Posterior vena cava (tissue), 2 donors: ENCODE measurements at regions not wholly inside any gene's neighbourhood (a gene's known extent, or its start where the extent isn't known, plus 50 kb on each side); places are given as distances from the start of the nearest gene placed in this dataset.
"Not testable (repeated sequence)": the region's sequence is repeated elsewhere in the genome, so short reads cannot be mapped to it uniquely, and the experiment has no call there.

ENCODE experiments used
- DNase-seq: peaks from one replicate; pipeline ENCODE4 v3.0.0-alpha.2; 2020; ENCODE audit warnings: low spot score
- intact Hi-C, 2 donors: fragments of 100-400 bp; cut with DNase I; formaldehyde crosslinking; loops; one replicate each; pipeline versions ENCODE4 v1.14.1 to v1.14.2; 2022 to 2023
- donor health status: DM: yes; HTN: yes; CAD: no.
- donor health status: DM: yes; HTN: yes; CAD: no.

- no peak for DNase-seq
- intact Hi-C loops: no loop called here
Measured at GRCh38 chr6:79812195-79812594, 135.2 kb downstream of the ELOVL4 start.

- intact Hi-C loops: no loop called here
- no peak for DNase-seq
Measured at GRCh38 chr6:79810871-79811270, 136.5 kb downstream of the ELOVL4 start.

GRCh38 chr6:79810185-79810705 lies 137.1 kb downstream of the ELOVL4 start:
- DNase-seq: no peak
- intact Hi-C loops: no loop called here

- intact Hi-C loops: no loop called here
- no peak for DNase-seq
Measured at GRCh38 chr6:79808921-79809320, 138.4 kb downstream of the ELOVL4 start.

- DNase-seq, intact Hi-C loops: not testable (repeated sequence)
Measured at GRCh38 chr6:79806661-79807060, 140.7 kb downstream of the ELOVL4 start.

DNA sequence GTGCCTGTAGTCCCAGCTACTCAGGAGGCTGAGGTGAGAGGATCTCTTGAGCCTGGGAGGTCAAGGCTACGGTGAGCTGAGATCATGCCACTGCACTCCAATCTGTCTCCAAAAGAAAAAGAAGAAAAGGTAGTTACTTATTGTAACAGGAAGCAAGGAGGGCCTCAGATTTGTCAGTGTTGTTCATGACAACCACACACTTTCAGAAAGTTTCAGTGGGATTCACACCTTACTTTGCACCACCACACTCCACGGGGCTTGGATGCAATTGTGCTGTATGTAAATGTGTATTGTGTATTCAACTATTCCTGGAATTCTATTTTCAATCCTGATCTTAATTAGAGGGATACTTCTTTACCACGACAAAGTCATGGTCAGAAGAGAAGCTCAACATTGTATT lies 142.6 kb downstream of the ELOVL4 start:
- intact Hi-C loops: no loop called here
- no peak for DNase-seq

DNA sequence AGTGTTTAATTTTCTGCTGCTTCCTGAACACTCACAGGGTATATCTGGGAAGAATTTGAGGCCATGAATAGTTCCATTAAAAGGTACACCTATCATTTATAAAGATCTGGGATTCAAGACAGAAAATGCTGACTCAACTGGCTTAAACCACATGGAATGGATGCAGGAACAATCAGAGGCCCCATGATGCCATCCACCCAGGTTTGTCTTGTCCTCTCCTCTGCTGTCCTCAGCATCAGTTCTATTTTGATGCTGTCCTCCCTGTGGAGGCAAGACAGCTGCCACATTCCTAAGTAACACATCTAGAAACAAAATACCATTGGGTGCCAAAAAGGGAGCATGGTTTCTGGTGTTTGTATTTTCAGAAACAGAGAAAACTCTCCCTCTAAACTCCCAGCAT lies 143.4 kb downstream of the ELOVL4 start:
- DNase-seq: no peak
- intact Hi-C loops: no loop called here

DNA sequence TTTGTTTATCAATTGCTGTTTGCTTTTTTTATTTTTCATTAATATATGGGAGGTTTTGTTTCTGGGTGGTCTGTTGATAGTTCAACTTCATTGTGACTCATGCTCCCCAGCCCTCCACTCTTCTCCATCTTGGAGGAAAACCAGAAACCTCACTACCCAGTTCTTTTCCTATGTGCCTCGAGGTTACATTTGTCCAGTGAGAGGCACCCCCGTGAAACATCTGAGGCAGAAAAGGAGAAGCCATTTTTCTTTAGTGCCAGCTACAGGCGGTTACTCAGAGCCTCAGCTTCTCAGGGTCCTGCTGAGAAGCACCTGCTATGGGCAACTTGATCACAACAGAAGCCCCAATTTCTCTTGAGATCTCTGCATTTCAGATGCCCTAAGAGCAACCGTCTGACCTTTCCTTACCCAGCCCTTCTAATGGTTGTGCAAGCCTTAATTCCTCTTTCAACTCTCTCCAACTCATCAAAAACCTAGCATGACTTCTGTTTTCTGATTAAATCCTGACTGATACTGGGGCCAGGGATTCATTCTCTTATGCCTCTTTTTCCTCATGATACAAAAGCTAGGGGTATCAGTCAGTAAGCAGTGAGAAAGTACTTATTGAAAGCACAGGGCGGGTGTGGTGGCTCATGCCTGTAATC lies 144.6 kb downstream of the ELOVL4 start:
- intact Hi-C loops: no loop called here
- DNase-seq: no peak

DNA sequence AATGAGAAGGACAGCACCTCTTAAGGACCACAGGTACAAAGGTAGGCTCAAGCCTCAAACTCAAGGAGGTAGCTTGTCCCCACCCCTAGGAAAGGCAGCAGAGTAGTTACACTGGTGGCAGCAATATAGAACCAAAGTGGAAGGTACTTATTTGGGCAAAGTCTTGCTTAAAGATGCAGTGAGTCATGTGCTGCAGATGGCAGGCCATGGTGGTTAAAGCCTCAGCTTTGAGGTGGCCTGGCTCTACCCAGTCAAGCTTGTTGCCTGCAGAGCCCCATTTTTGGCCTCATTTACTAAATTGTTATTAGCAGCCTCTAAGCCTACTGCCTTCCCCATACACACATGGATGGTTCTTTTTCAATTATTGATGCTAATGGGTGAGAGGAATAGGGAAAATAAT lies 146.0 kb downstream of the ELOVL4 start:
- intact Hi-C loops: no loop called here

DNA sequence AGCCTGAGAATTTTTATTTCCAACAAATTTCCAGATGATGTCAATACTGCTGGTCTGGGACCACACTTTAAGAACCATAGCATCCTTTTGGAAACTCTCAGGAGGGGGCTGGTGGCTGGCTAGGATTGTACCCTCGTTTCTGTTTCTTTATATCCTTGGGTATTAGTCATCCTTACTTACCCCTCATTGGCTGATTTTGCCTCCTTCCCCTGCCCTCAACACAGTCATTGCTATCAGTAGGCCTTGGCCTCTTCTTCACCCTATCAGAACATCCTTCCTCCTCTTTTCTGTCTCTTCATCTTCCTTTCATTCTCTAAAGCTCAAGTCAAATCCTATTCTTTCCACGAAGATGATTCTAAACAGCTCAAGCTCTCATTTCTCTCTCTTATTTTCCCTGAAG lies 148.5 kb downstream of the ELOVL4 start:
- intact Hi-C loops: no loop called here
- no peak for DNase-seq

More for the DNA sequence above, 146.0 kb downstream of the ELOVL4 start:
- DNase-seq: no peak

DNA sequence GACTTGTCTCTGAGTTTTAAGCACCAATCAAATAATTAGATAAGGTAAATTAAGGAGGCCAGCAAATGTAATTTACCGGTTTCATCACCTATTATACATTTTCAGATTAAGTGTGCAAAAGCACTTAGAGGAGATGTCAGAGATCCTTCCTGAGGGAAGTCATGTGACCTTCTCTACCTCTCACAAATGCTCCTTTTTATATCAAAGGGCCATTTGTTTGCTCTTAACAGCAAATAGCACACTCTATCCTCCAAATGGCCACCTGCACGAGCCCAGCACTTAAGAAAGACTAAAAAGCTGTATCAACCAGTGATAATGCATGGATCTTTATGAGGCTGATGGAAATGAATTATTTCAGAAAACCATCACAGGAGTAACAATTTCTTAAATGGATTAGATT lies 149.4 kb downstream of the ELOVL4 start:
- no peak for DNase-seq
- intact Hi-C loops: no loop called here

DNA sequence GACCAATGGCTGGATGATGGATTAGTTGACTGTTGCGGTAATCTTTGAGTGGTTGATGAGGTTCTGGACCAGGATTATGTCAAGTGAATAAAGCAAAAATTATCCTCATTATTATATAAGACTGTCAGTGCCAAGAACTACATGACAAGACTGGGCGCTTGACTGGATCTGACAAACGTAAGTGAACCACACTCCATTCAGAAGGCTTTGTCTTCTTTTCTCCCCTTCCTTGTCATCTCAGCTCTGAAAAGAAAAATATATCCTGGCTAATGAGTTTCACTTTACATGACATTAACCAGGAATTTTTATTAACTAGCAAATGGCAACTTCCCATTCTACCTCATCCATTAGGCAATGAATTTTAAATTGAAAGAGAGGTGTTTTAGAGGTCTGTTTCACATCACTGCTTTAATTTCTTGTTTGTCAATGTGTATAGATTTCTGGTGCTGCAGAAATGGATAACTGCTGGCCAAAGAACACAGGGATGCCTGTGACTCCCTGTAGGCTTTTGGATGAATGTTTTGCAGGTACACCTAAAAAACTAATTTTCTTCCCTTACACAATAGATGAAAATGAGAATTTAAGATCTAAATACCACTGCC lies 150.1 kb downstream of the ELOVL4 start:
- intact Hi-C loops: no loop called here
- DNase-seq: no peak

DNA sequence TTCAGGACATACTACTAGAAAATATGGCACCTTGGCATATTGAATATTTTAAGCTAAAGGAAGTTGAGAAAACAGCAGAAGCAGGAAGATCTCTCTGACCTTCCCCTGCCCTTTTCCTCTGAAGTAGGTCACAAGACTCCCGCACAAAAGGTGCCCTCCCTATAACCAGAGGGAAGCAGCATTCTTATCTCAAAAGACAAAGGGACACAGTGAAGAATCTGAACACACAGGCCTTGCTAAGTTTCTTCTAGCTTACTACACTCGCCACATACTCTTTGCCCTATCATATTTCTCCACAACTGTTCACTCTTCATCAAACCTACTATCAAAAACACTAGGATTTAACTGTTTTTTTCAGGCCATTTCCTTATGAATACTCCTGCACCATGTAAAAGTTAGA lies 151.2 kb downstream of the ELOVL4 start:
- intact Hi-C loops: no loop called here
- no peak for DNase-seq

DNA sequence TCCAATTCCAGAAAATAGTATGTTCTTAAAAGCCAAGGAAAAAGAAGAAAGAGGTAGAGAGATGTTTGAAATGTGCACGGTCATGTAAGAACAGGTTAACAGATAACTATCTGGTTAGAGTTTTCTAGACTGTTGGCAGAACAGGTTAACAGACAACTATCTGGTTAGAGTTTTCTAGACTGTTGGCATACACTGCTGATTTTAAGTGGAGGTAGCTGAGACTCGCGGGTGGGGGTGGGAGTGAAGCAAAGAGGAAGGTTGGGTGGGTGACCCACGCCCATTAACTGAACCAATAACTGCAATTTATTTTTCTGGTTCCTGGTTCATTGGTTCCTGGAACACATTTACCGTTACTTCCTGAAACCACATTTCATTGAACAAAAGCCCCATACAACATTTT lies 157.5 kb downstream of the ELOVL4 start:
- intact Hi-C loops: no loop called here
- DNase-seq: no peak

DNA sequence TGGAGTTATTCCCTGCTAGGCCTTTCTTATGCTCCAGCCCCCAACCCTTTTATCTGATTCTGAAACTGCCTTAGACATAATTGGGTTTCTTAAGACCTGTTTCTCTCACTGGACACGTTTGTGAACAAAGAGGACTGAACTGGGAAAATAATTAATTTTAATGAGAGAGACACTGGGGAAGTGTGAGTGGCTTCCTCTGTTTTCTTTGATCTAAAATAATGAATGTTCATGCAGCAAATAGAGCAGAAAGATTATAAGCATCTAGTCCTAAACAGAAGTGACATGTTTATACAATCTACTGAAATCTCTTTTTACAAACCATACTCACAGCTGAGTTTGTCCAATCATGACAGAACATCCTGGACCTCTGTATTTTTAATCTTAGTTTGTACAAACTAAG lies 157.6 kb downstream of the SH3BGRL2 start:
- intact Hi-C loops: no loop called here
- DNase-seq: no peak

DNA sequence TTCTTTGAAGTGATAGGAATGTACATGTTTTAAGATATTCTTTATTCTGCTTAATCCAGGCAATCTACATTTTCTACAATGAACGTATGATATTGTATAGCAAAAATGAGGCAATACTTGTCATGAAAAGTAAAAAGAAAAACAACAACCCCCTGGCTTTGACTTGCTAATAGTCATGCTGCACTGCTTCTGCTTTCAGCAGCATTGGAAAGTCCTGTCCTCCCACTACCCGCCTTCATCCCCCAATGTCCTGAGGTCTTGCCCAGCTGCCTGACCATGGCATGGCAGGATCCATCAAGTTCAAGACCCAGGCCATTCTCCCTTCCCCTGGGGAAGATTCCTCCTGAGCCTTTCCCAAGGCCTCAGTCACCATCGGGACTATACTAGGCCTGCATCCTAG lies 156.5 kb downstream of the SH3BGRL2 start:
- DNase-seq: no peak
- intact Hi-C loops: no loop called here

GRCh38 chr6:79784395-79784753 lies 153.2 kb downstream of the SH3BGRL2 start:
- intact Hi-C loops: no loop called here
- DNase-seq: no peak

- intact Hi-C loops: no loop called here
- no peak for DNase-seq
Measured at GRCh38 chr6:79783670-79784394, 152.7 kb downstream of the SH3BGRL2 start.

DNA sequence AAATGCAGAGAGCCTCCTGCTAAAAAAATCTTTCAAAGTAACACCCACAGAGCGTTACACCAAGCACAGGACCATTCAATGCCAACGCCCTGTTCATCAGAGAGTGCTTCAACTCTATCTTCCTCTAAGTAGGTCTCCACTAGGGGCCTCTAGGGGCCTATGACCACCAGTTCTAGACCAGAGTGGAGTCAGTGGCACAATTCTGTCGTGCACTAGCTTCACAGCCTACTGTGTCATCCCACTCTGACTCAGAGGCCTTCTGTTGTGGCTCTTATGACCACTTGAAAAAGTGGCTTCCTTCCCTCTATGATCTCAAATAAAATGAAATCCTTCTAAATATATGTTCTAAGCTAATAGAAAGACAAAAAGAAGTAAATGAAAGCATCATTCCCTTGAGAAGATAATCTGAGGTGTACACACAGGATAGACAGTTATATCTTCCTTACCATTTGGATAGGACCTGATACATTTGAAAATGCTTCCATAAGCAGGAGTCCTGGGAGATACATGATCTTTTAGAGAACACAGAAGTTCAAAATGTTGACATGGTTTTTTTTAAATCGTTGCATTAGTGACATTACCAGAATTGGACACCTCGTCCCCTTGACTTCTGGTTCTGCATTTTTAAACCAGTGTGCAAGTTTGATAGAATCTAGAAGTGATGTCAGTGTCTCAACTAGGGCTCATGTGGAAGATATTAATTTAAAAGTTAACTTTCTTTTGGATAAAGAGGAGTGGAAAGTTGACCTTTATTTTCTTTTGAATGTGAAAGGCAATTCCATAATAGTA lies 151.9 kb downstream of the SH3BGRL2 start:
- no peak for DNase-seq
- intact Hi-C loops: no loop called here

DNA sequence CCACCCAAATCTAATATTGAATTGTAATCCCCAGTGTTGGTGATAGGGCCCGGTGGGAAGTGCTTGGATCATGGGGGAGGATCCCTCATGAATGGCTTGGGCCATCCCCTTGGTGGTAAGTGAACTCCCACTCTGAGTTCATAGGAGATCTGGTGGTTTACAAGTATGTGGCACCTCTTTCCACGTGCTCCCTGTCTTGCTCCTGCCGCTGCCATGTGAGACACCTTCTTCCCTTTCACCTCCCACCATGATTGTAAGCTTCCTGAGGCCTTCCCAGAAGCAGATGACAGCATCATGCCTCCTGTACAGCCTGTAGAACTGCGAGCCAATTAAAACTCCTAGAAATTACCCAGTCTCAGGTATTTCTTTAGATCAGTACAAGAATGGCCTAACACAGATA lies 150.8 kb downstream of the SH3BGRL2 start:
- DNase-seq: no peak
- intact Hi-C loops: no loop called here
